K562 (cell line): ENCODE measurements at regions not wholly inside any gene's neighbourhood (a gene's known extent, or its start where the extent isn't known, plus 50 kb on each side); places are given as distances from the start of the nearest gene placed in this dataset.

Experiments
- ATAC-seq: fragments of 200-7000 bp; cut with Tn5 transposase; 3 replicates; pipeline ENCODE4 v1.9.1; 2020; ENCODE audit warnings: moderate library complexity
- BruUV-seq: library from RNA; stranded (reverse); fragments of 400-500 nt; replicated peaks from 2 replicates; lab custom pipeline; 2021; lab: Mats Ljungman, UMichigan
- CTCF ChIA-PET: fragments of 300-600 bp; formaldehyde crosslinking; extraction: SDS; loops from one replicate; lab custom pipeline; 2021; ENCODE audit warnings: low intra/inter-chr PET ratio; lab: Yijun Ruan, JAX
- POLR2A ChIA-PET: fragments of 300-600, 350-650 bp; sonication (Branson Sonifier 250); formaldehyde crosslinking; extraction: SDS; loops from one replicate; lab custom pipeline; 2021; ENCODE audit warnings: antibody characterized with exemption, inconsistent platforms; lab: Yijun Ruan, JAX
- DNase-seq, 4 experiments: peaks; one replicate each; pipeline versions ENCODE4 v3.0.0 to v3.0.0-alpha.2; 2011 to 2018; ENCODE audit warnings: low spot score in 3 of 4, mixed read lengths in 3 of 4; ENCODE audit errors: extremely low read depth in 1 of 4
- FAIRE-seq: peaks from 2 replicates; lab custom pipeline; 2011; peaks lifted over from hg19 to GRCh38; lab: Jason Lieb, UNC
- H2AFZ ChIP-seq: 2 replicates; pipeline ENCODE4 v1.6.0; 2011; ENCODE audit warnings: low read depth, low read length, control low read depth, inconsistent platforms
- H3K27ac ChIP-seq: fragments of 200-600 bp; 3 replicates; pipeline ENCODE4 v1.8.0; 2011; ENCODE audit warnings: low read depth, mild to moderate bottlenecking, control low read depth, inconsistent platforms, low read length, moderate library complexity, mixed read lengths; ENCODE audit errors: extremely low read depth
- H3K27me3 ChIP-seq, 2 experiments: fragments of 300-600 bp in 1 of 2; 2 replicates in 1 of 2; 3 replicates in 1 of 2; pipeline versions ENCODE4 v1.6.0 to v1.8.0; 2011; ENCODE audit warnings: inconsistent platforms in 2 of 2, low read length in 2 of 2, mild to moderate bottlenecking in 1 of 2, mixed read lengths in 1 of 2, moderate library complexity in 1 of 2; ENCODE audit not compliant: control insufficient read depth in 2 of 2, insufficient read depth in 2 of 2
- H3K36me3 ChIP-seq: fragments of 300-600 bp; 3 replicates; pipeline ENCODE4 v1.8.0; 2011; ENCODE audit warnings: mild to moderate bottlenecking, low read length, inconsistent platforms; ENCODE audit not compliant: control insufficient read depth, insufficient read depth
- H3K4me1 ChIP-seq, 2 experiments: fragments of 200-600 bp in 1 of 2; replicated peaks in 1 of 2; 2 replicates in 1 of 2; 3 replicates in 1 of 2; pipeline versions ENCODE4 v1.5.1 to v1.8.0; 2011; ENCODE audit warnings: inconsistent platforms in 2 of 2, low read length in 2 of 2, mild to moderate bottlenecking in 1 of 2, mixed read lengths in 1 of 2, moderate library complexity in 1 of 2; ENCODE audit not compliant: control insufficient read depth in 2 of 2, insufficient read depth in 2 of 2
- H3K4me2 ChIP-seq: 2 replicates; pipeline ENCODE4 v1.6.1; 2011; ENCODE audit warnings: low read length, control low read depth, inconsistent platforms, mixed read lengths; ENCODE audit not compliant: insufficient read depth
- H3K4me3 ChIP-seq: fragments of 200-600 bp; sonication (generic), shearing (Covaris generic); 2 replicates; pipeline ENCODE4 v1.5.1; 2016; ENCODE audit warnings: control low read depth, inconsistent platforms
- H3K79me2 ChIP-seq: fragments of 200-600 bp; 3 replicates; pipeline ENCODE4 v1.8.0; 2011; ENCODE audit warnings: low read length, inconsistent platforms; ENCODE audit not compliant: control insufficient read depth, insufficient read depth
- H3K9ac ChIP-seq, 2 experiments: 2 replicates each; pipeline versions ENCODE4 v1.6.0 to v1.6.1; 2011; ENCODE audit warnings: low read depth in 2 of 2, low read length in 2 of 2, control low read depth in 1 of 2, inconsistent platforms in 1 of 2, mild to moderate bottlenecking in 1 of 2, mixed read lengths in 1 of 2; ENCODE audit not compliant: insufficient read depth in 1 of 2
- H3K9me1 ChIP-seq: one replicate; pipeline ENCODE4 v1.6.0; 2011; ENCODE audit warnings: inconsistent platforms, mild to moderate bottlenecking, low read length, moderate library complexity; ENCODE audit not compliant: control insufficient read depth, insufficient read depth
- H3K9me3 ChIP-seq: replicated peaks from 2 replicates; pipeline ENCODE4 v1.5.1; 2011; ENCODE audit warnings: low read depth, low read length, inconsistent platforms; ENCODE audit not compliant: control insufficient read depth, insufficient read depth
- H4K20me1 ChIP-seq: replicated peaks from 2 replicates; pipeline ENCODE4 v1.6.1; 2011; ENCODE audit warnings: low read length, inconsistent platforms, mixed read lengths; ENCODE audit not compliant: control insufficient read depth, insufficient read depth
- ATF3 ChIP-seq, 2 experiments: fragments of 450-650 bp in 1 of 2; sonication (generic) in 1 of 2; formaldehyde crosslinking in 1 of 2; IDR thresholded peaks in 1 of 2; conservative IDR thresholded peaks in 1 of 2; 2 replicates each; pipeline versions ENCODE4 v1.6.1 to v1.8.1; 2016 to 2023; ENCODE audit warnings: mild to moderate bottlenecking in 2 of 2, moderate library complexity in 2 of 2, inconsistent platforms in 1 of 2, missing genetic modification reagents in 1 of 2
- CHD7 ChIP-seq: fragments of 200-600 bp; sonication (generic); IDR thresholded peaks from one replicate; pipeline ENCODE4 v1.6.1; 2012; ENCODE audit warnings: mild to moderate bottlenecking, low read depth, low read length, inconsistent platforms
- FOXA3 ChIP-seq, 2 experiments: fragments of 450-650 bp in 1 of 2; sonication (generic) in 1 of 2; formaldehyde crosslinking; IDR thresholded peaks in 1 of 2; conservative IDR thresholded peaks in 1 of 2; 2 replicates each; pipeline versions ENCODE4 v1.4.0 to v1.8.0; 2020 to 2022; ENCODE audit warnings: mild to moderate bottlenecking in 2 of 2, missing genetic modification reagents in 1 of 2
- FOXP4 ChIP-seq: sonication (generic); formaldehyde crosslinking; IDR thresholded peaks from 2 replicates; pipeline ENCODE4 v1.8.0; 2022; ENCODE audit warnings: mild to moderate bottlenecking, missing genetic modification reagents, borderline replicate concordance
- TCF15 ChIP-seq: fragments of 250-450 bp; sonication (Bioruptor Pico); IDR thresholded peaks from 2 replicates; pipeline ENCODE4 v1.8.0; 2022; ENCODE audit warnings: moderate library complexity, mild to moderate bottlenecking, inconsistent platforms
- WGBS: fragments of 100-300 bp; shearing (Covaris generic); methylation state at CpG from one replicate; pipeline ENCODE4 v1.1.6; 2016; ENCODE audit warnings: low coverage, mixed read lengths; ENCODE audit not compliant: insufficient coverage; ENCODE audit errors: missing lambda C conversion rate; 5-methylcytosine and 5-hydroxymethylcytosine counted together
- in situ Hi-C: fragments of 300-500 bp; cut with MboI; formaldehyde crosslinking; loops from 4 replicates; pipeline ENCODE4 v1.15.0; 2018; ENCODE audit warnings: inconsistent platforms, mixed read lengths
- intact Hi-C: fragments of 100-400 bp; cut with micrococcal nuclease; formaldehyde crosslinking; loops from 2 replicates; pipeline ENCODE4 v1.14.2; 2022

GRCh38 chr12:80040075-80040738 is 59.1 kb upstream of the OTOGL start:
- Histone ChIP-seq H3K36me3 (no peaks in the 10 kb centered on the region), H3K4me2 (no peak overlapping the region), H3K9me3 (no peaks in the 10 kb centered on the region), H3K4me3 (no peak overlapping the region), H3K79me2 (no peaks in the 10 kb centered on the region), H3K27ac (no peak overlapping the region), H3K4me1 (no peaks in the 10 kb centered on the region; a peak in 1 of 5 replicates), H2AFZ (no peak overlapping the region), H4K20me1 (no peaks in the 10 kb centered on the region), H3K9me1 (no peaks in the 10 kb centered on the region), H3K27me3 (no peaks in the 10 kb centered on the region), H3K9ac (no peak overlapping the region)
- ATAC-seq = no peak
- CTCF ChIA-PET = no interaction called here
- BruUV-seq = no TSS peak
- in situ Hi-C loops (no loop called here), intact Hi-C loops (no loop called here)
- peak in 1 of 4 experiments; percentile 3 for DNase-seq
- POLR2A ChIA-PET = interaction anchor here (0.6 kb wide), 1 partner anchor 91 kb away, joined by 3 read pairs; no protein-coding TSS in a partner anchor
- no peak for FAIRE-seq
- WGBS = 6% methylated on average over 7 of the region's 8 CpGs
- TF ChIP-seq CHD7 (no peak), FOXA3 (CRISPR knock-in tag; conservative IDR thresholded peaks at IDR 0.05 in 1 of 2, IDR thresholded peaks at IDR 0.05 in 1 of 2) (no peak), TCF15 (CRISPR knock-in tag) (no peak), ATF3 (IDR thresholded peaks at IDR 0.05) (peak; percentile 48; the same call in 1 of the 2 replicates), ATF3 (CRISPR knock-in tag; conservative IDR thresholded peaks at IDR 0.05) (no peak), FOXP4 (no peak)
